ENCODE measurements at regions not wholly inside any gene's neighbourhood (a gene's known extent, or its start where the extent isn't known, plus 50 kb on each side); places are given as distances from the start of the nearest gene placed in this dataset.

- intact Hi-C loops (cut with DNase I): no loop called here
- 58 to 71% methylated on average over 6 of the region's 6 CpGs for WGBS, 2 donors
- Histone ChIP-seq H3K36me3 (no peaks in the 10 kb centered on the region), H3K4me3 (replicated peaks in 1 of 3) (no peak overlapping the region), H3K27ac (no peak overlapping the region), H3K9me3 (no peaks in the 10 kb centered on the region), H3K27me3 (no peaks in the 10 kb centered on the region), H3K4me1 (peaks cover 6 to 16% of the 10 kb centered on the region in 2 donors)
- no peak for DNase-seq
- TF ChIP-seq, protein P1, sequence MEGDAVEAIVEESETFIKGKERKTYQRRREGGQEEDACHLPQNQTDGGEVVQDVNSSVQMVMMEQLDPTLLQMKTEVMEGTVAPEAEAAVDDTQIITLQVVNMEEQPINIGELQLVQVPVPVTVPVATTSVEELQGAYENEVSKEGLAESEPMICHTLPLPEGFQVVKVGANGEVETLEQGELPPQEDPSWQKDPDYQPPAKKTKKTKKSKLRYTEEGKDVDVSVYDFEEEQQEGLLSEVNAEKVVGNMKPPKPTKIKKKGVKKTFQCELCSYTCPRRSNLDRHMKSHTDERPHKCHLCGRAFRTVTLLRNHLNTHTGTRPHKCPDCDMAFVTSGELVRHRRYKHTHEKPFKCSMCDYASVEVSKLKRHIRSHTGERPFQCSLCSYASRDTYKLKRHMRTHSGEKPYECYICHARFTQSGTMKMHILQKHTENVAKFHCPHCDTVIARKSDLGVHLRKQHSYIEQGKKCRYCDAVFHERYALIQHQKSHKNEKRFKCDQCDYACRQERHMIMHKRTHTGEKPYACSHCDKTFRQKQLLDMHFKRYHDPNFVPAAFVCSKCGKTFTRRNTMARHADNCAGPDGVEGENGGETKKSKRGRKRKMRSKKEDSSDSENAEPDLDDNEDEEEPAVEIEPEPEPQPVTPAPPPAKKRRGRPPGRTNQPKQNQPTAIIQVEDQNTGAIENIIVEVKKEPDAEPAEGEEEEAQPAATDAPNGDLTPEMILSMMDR (IDR thresholded peaks at IDR 0.05): no peak
- TF ChIP-seq POLR2A (IDR thresholded peaks at IDR 0.05): no peak
These were observed 130.9 kb upstream of the HSD17B12 start for GRCh38 chr11:43549624-43550023.

GRCh38 chr11:43550714-43551113 is 129.8 kb upstream of the HSD17B12 start:
- TF ChIP-seq POLR2A (IDR thresholded peaks at IDR 0.05): no peak
- TF ChIP-seq, protein P1 (IDR thresholded peaks at IDR 0.05): no peak
- 91 to 95% methylated on average over 4 of the region's 4 CpGs for WGBS, 2 donors
- H3K27ac ChIP-seq: no peak overlapping the region
- intact Hi-C loops (cut with DNase I): no loop called here
- H3K36me3 ChIP-seq: no peaks in the 10 kb centered on the region
- H3K4me3 ChIP-seq (replicated peaks in 1 of 3): no peak overlapping the region
- no peak for DNase-seq
- H3K4me1 ChIP-seq: peaks cover 9 to 20% of the 10 kb centered on the region in 2 donors
- no peaks in the 10 kb centered on the region for H3K9me3 ChIP-seq
- H3K27me3 ChIP-seq: no peaks in the 10 kb centered on the region

- no peak overlapping the region for H3K4me3 ChIP-seq (replicated peaks in 1 of 3)
- no peaks in the 10 kb centered on the region for H3K9me3 ChIP-seq
- peaks cover 10 to 12% of the 10 kb centered on the region in 2 donors for H3K4me1 ChIP-seq
- no peaks in the 10 kb centered on the region for H3K27me3 ChIP-seq
- TF ChIP-seq, protein P1 (IDR thresholded peaks at IDR 0.05): no peak
- no peak for TF ChIP-seq POLR2A (IDR thresholded peaks at IDR 0.05)
- intact Hi-C loops (cut with DNase I): no loop called here
- H3K36me3 ChIP-seq: no peaks in the 10 kb centered on the region
- no peak for DNase-seq
- no peak overlapping the region for H3K27ac ChIP-seq
- WGBS, 2 donors: 34 to 44% methylated on average over 6 of the region's 6 CpGs
These were observed 126.4 kb upstream of the HSD17B12 start for GRCh38 chr11:43554148-43554473.

DNA sequence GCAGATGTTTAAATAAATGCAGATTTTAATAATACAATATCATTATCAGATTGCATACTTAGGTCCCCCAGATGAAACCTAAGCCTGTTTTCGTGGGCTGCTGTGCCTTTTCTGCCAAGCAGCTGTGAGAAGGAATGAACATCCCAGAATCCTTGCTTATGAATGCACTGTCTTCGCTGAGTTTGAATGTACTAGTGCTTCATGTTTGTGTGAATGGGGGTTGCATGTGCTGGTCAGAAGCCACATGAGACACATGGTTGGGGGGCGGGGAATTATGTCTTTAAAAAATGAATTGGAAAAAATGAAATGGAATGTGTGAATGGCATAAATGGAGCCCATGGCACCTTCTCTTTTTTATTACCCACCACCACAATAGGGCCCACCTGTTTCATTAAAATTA is 125.4 kb upstream of the HSD17B12 start:
- Histone ChIP-seq H3K27me3 (no peaks in the 10 kb centered on the region), H3K36me3 (no peaks in the 10 kb centered on the region), H3K4me3 (replicated peaks in 1 of 3) (no peak overlapping the region), H3K9me3 (no peaks in the 10 kb centered on the region), H3K4me1 (peaks cover 10 to 12% of the 10 kb centered on the region in 2 donors), H3K27ac (peak overlapping the region in 2 of 3 donors; percentile 3 to 80)
- intact Hi-C loops (cut with DNase I): no loop called here
- 35 to 43% methylated on average over 3 of the region's 3 CpGs for WGBS, 2 donors
- no peak for TF ChIP-seq POLR2A (IDR thresholded peaks at IDR 0.05)
- TF ChIP-seq, protein P1 (IDR thresholded peaks at IDR 0.05): no peak
- no peak for DNase-seq

GRCh38 chr11:43555816-43556611 is 124.5 kb upstream of the HSD17B12 start:
- intact Hi-C loops (cut with DNase I): no loop called here
- H3K4me1 ChIP-seq: peaks cover 10 to 12% of the 10 kb centered on the region in 2 donors
- DNase-seq: peak; percentile 20 to 30
- peak overlapping the region in 2 of 3 donors; percentile 5 to 80 for H3K27ac ChIP-seq
- H3K36me3 ChIP-seq: no peaks in the 10 kb centered on the region
- H3K27me3 ChIP-seq: no peaks in the 10 kb centered on the region
- H3K4me3 ChIP-seq (replicated peaks in 1 of 3): no peak overlapping the region
- no peaks in the 10 kb centered on the region for H3K9me3 ChIP-seq
- 11 to 14% methylated on average over 14 of the region's 14 CpGs for WGBS, 2 donors
- TF ChIP-seq POLR2A (IDR thresholded peaks at IDR 0.05): no peak
- TF ChIP-seq, protein P1 (IDR thresholded peaks at IDR 0.05): no peak
